SK-N-SH (cell line): ENCODE measurements at regions not wholly inside any gene's neighbourhood (a gene's known extent, or its start where the extent isn't known, plus 50 kb on each side); places are given as distances from the start of the nearest gene placed in this dataset.

Source experiments
- CTCF ChIA-PET: fragments of 300-600, 350-600 bp; formaldehyde crosslinking; extraction: SDS; loops from one replicate; lab custom pipeline; 2021; lab: Yijun Ruan, JAX
- POLR2A ChIA-PET: fragments of 350-600 bp; sonication (Branson Sonifier 250); formaldehyde crosslinking; extraction: SDS; loops from one replicate; lab custom pipeline; 2020; ENCODE audit warnings: antibody characterized with exemption, inconsistent platforms; lab: Yijun Ruan, JAX
- DNase-seq: peaks from one replicate; pipeline ENCODE4 v3.0.0; 2012
- H2AFZ ChIP-seq: fragments of 200-600 bp; sonication (generic); 2 replicates; pipeline ENCODE4 v1.8.1; 2016; ENCODE audit warnings: antibody characterized with exemption, mild to moderate bottlenecking, low read depth
- H3F3A ChIP-seq: fragments of 200-600 bp; sonication (generic); replicated peaks from 2 replicates; pipeline ENCODE3; 2016; ENCODE audit warnings: antibody characterized with exemption, mild to moderate bottlenecking; ENCODE audit not compliant: insufficient read depth
- H3K27ac ChIP-seq, 2 experiments: fragments of 200-500 bp in 1 of 2; fragments of 200-600 bp in 1 of 2; sonication (Bioruptor generic) in 1 of 2; sonication (generic), shearing (Covaris generic) in 1 of 2; 2 replicates each; pipeline versions ENCODE4 v1.5.1 to v1.6.1; 2014 to 2016; ENCODE audit warnings: low read depth in 2 of 2, inconsistent platforms in 1 of 2, low read length in 1 of 2, mild to moderate bottlenecking in 1 of 2, mixed read lengths in 1 of 2
- H3K27me3 ChIP-seq: fragments of 200-600 bp; sonication (generic), shearing (Covaris generic); 2 replicates; pipeline ENCODE4 v1.6.1; 2016; ENCODE audit warnings: mixed run types; ENCODE audit not compliant: insufficient read depth
- H3K36me3 ChIP-seq, 2 experiments: fragments of 200-500 bp in 1 of 2; fragments of 200-600 bp in 1 of 2; sonication (Bioruptor generic) in 1 of 2; sonication (generic) in 1 of 2; replicated peaks in 1 of 2; 2 replicates each; pipeline versions ENCODE3 to v1.5.1; 2014 to 2016; ENCODE audit warnings: low read length in 1 of 2, mild to moderate bottlenecking in 1 of 2; ENCODE audit not compliant: insufficient read depth in 2 of 2, control insufficient read depth in 1 of 2
- H3K4me1 ChIP-seq, 2 experiments: fragments of 200-500 bp in 1 of 2; fragments of 200-600 bp in 1 of 2; sonication (Bioruptor generic) in 1 of 2; sonication (generic), shearing (Covaris generic) in 1 of 2; 2 replicates each; pipeline versions ENCODE4 v1.5.1 to v1.6.1; 2014 to 2016; ENCODE audit warnings: low read depth in 1 of 2, low read length in 1 of 2, mixed run types in 1 of 2; ENCODE audit not compliant: insufficient read depth in 2 of 2, control insufficient read depth in 1 of 2
- H3K4me2 ChIP-seq: fragments of 200-600 bp; sonication (generic), shearing (Covaris generic); 2 replicates; pipeline ENCODE4 v1.6.1; 2017; ENCODE audit warnings: mixed run types
- H3K4me3 ChIP-seq, 2 experiments: fragments of 200-500 bp in 1 of 2; fragments of 200-600 bp in 1 of 2; sonication (Bioruptor generic) in 1 of 2; sonication (generic), shearing (Covaris generic) in 1 of 2; 2 replicates each; pipeline versions ENCODE4 v1.5.1 to v1.8.1; 2014 to 2016; ENCODE audit warnings: low read depth in 2 of 2, inconsistent platforms in 1 of 2, low read length in 1 of 2, mild to moderate bottlenecking in 1 of 2, mixed read lengths in 1 of 2, moderate library complexity in 1 of 2
- H3K79me2 ChIP-seq: fragments of 200-600 bp; sonication (generic); 2 replicates; pipeline ENCODE4 v1.8.1; 2017; ENCODE audit warnings: mild to moderate bottlenecking; ENCODE audit not compliant: insufficient read depth
- H3K9ac ChIP-seq: fragments of 200-600 bp; sonication (generic); 2 replicates; pipeline ENCODE4 v1.6.1; 2017; ENCODE audit warnings: mixed run types
- H3K9me2 ChIP-seq: fragments of 200-600 bp; sonication (generic); 2 replicates; pipeline ENCODE4 v1.6.1; 2017; ENCODE audit warnings: mixed run types
- H3K9me3 ChIP-seq: fragments of 200-600 bp; sonication (generic); 2 replicates; pipeline ENCODE4 v1.6.1; 2017; ENCODE audit warnings: mixed run types, mild to moderate bottlenecking, moderate library complexity
- H4K20me1 ChIP-seq: fragments of 200-600 bp; sonication (generic); 2 replicates; pipeline ENCODE4 v1.6.1; 2017; ENCODE audit warnings: mild to moderate bottlenecking, mixed run types; ENCODE audit not compliant: insufficient read depth
- CHD2 ChIP-seq: fragments of 150-350 bp; IDR thresholded peaks from 2 replicates; pipeline ENCODE4 v1.6.1; 2018; ENCODE audit warnings: low read length; ENCODE audit not compliant: partially characterized antibody
- EP300 ChIP-seq, 2 experiments: IDR thresholded peaks; 2 replicates each; pipeline versions ENCODE4 v1.4.0 to v1.6.1; 2012; ENCODE audit warnings: borderline replicate concordance in 1 of 2, low read depth in 1 of 2, low read length in 1 of 2
- FOSL2 ChIP-seq: IDR thresholded peaks from 2 replicates; pipeline ENCODE4 v1.4.0; 2012; ENCODE audit warnings: low read depth, mild to moderate bottlenecking, moderate library complexity, borderline replicate concordance
- MEF2A ChIP-seq: IDR thresholded peaks from 2 replicates; pipeline ENCODE4 v1.4.0; 2012; ENCODE audit warnings: low read depth, borderline replicate concordance
- MXI1 ChIP-seq: IDR thresholded peaks from 2 replicates; pipeline ENCODE4 v1.6.1; 2012; ENCODE audit warnings: mild to moderate bottlenecking, low read depth, low read length, improper control_type of control experiment
- NRF1 ChIP-seq: IDR thresholded peaks from 2 replicates; pipeline ENCODE4 v1.6.1; 2012; ENCODE audit warnings: low read depth, mild to moderate bottlenecking, low read length
- REST ChIP-seq: IDR thresholded peaks from 2 replicates; pipeline ENCODE4 v1.6.1; 2012; ENCODE audit warnings: mild to moderate bottlenecking, low read depth, low read length, moderate library complexity
- RFX5 ChIP-seq: IDR thresholded peaks from 2 replicates; pipeline ENCODE4 v1.6.1; 2012; ENCODE audit warnings: mild to moderate bottlenecking, improper control_type of control experiment, low read length
- RXRA ChIP-seq: IDR thresholded peaks from 2 replicates; pipeline ENCODE4 v1.4.0; 2012; ENCODE audit warnings: low read depth, mild to moderate bottlenecking, borderline replicate concordance
- SIN3A ChIP-seq: IDR thresholded peaks from 2 replicates; pipeline ENCODE4 v1.6.1; 2012; ENCODE audit warnings: low read depth, mild to moderate bottlenecking, low read length, moderate library complexity, borderline replicate concordance
- SMC3 ChIP-seq: IDR thresholded peaks from 2 replicates; pipeline ENCODE4 v1.6.1; 2012; ENCODE audit warnings: low read depth, low read length, improper control_type of control experiment
- TAF1 ChIP-seq: IDR thresholded peaks from 2 replicates; pipeline ENCODE4 v1.6.1; 2012; ENCODE audit warnings: low read depth, mild to moderate bottlenecking, low read length, moderate library complexity, borderline replicate concordance
- TEAD4 ChIP-seq: IDR thresholded peaks from 2 replicates; pipeline ENCODE4 v1.4.0; 2012; ENCODE audit warnings: mild to moderate bottlenecking, borderline replicate concordance; ENCODE audit not compliant: insufficient read depth
- USF2 ChIP-seq: fragments of 150-350 bp; IDR thresholded peaks from 2 replicates; pipeline ENCODE4 v1.6.1; 2017; ENCODE audit warnings: antibody characterized with exemption, low read length, low read depth, borderline replicate concordance
- WGBS: methylation state at CpG from one replicate; pipeline ENCODE4 v1.1.6; 2017; ENCODE audit warnings: low lambda C conversion rate; 5-methylcytosine and 5-hydroxymethylcytosine counted together
- TF ChIP-seq, protein P1 (sequence below): IDR thresholded peaks from 2 replicates; pipeline ENCODE4 v1.4.0; 2012; ENCODE audit warnings: low read depth

DNA sequence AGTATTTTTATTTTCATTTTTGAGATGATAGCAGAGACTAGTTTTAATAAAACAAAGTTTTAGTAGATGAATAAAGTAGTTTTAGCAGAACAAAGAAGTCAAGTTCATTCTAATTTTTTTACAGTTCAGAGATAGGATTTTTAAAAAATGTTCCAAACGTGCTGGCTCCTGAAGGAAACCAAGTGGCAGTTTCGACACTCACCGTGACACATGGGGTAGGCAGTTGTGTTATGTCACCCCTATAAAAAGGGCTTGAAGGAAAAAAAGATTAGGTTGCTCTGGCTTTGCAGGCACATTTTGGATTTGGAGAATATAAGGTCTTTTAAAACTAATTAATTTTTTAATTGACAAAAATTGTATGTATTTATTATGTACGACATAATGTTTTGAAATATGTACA lies 305.2 kb downstream of the NDFIP2 start:
- H3K9me2 ChIP-seq = no peaks in the 10 kb centered on the region
- H3K27me3 ChIP-seq = no peaks in the 10 kb centered on the region
- H3K4me2 ChIP-seq = no peak overlapping the region
- ChIA-PET POLR2A (no interaction called here), CTCF (no interaction called here)
- WGBS = 94% methylated on average over 4 of the region's 4 CpGs
- H3K27ac ChIP-seq = no peak overlapping the region
- H3K9me3 ChIP-seq = 0 out of 2 replicates have a peak, but pooled peaks cover 18% of the 10 kb centered on the region
- peaks cover 20% of the 10 kb centered on the region for H3F3A ChIP-seq
- H3K4me3 ChIP-seq = no peak overlapping the region
- TF ChIP-seq REST = no peak
- no peak for TF ChIP-seq MXI1
- TF ChIP-seq SIN3A = no peak
- TF ChIP-seq NRF1 = no peak
- TF ChIP-seq RFX5 = no peak
- no peak for TF ChIP-seq RXRA
- TF ChIP-seq TAF1 = no peak
- TF ChIP-seq SMC3 = no peak
- no peak for TF ChIP-seq FOSL2
- TF ChIP-seq CHD2 = no peak
- TF ChIP-seq MEF2A = no peak
- no peak for TF ChIP-seq EP300 (IDR thresholded peaks at IDR 0.05; ENCODE audit: borderline replicate concordance in 1 of 2, low read depth in 1 of 2, low read length in 1 of 2)
- TF ChIP-seq, protein P1, sequence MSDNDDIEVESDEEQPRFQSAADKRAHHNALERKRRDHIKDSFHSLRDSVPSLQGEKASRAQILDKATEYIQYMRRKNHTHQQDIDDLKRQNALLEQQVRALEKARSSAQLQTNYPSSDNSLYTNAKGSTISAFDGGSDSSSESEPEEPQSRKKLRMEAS = no peak
- no peak for TF ChIP-seq USF2
- no peak for TF ChIP-seq TEAD4
- no peaks in the 10 kb centered on the region for H3K36me3 ChIP-seq
- no peaks in the 10 kb centered on the region for H4K20me1 ChIP-seq
- no peaks in the 10 kb centered on the region for H3K79me2 ChIP-seq
- no peak overlapping the region for H3K9ac ChIP-seq
- no peak overlapping the region for H2AFZ ChIP-seq
- no peak for DNase-seq
- peaks cover 13 to 17% of the 10 kb centered on the region in 2 experiments; a peak in 3 of 4 replicates for H3K4me1 ChIP-seq
